Right cardiac atrium (tissue), 5 donors: ENCODE measurements at regions not wholly inside any gene's neighbourhood (a gene's known extent, or its start where the extent isn't known, plus 50 kb on each side); places are given as distances from the start of the nearest gene placed in this dataset.
"Not testable (repeated sequence)": the region's sequence is repeated elsewhere in the genome, so short reads cannot be mapped to it uniquely, and the experiment has no call there.

Experiments used
- ATAC-seq, 2 donors: fragments of 200-7000 bp; cut with Tn5 transposase; one replicate each; pipeline versions ENCODE4 v1.8.0 to v1.9.1; 2020; ENCODE audit warnings: moderate library complexity in 2 of 2, mild to moderate bottlenecking in 1 of 2
- DNase-seq, 3 donors: peaks; one replicate each; pipeline ENCODE4 v3.0.0-alpha.2; 2020
- H3K27ac ChIP-seq: one replicate; pipeline ENCODE4 v1.5.1; 2013; ENCODE audit warnings: mild to moderate bottlenecking, low read length, control low read depth, moderate library complexity
- H3K27me3 ChIP-seq: one replicate; pipeline ENCODE4 v1.6.1; 2013; ENCODE audit not compliant: control insufficient read depth, insufficient read depth
- H3K4me1 ChIP-seq: one replicate; pipeline ENCODE4 v1.6.1; 2013; ENCODE audit warnings: low read length; ENCODE audit not compliant: control insufficient read depth, insufficient read depth
- H3K4me3 ChIP-seq: one replicate; pipeline ENCODE4 v1.5.1; 2013; ENCODE audit warnings: low read length, control low read depth
- H3K9me3 ChIP-seq: one replicate; pipeline ENCODE4 v1.6.1; 2013; ENCODE audit warnings: low read length; ENCODE audit not compliant: control insufficient read depth
- WGBS: extraction: QIAGEN DNeasy Blood & Tissue Kit; methylation state at CpG from one replicate; pipeline ENCODE4 v1.1.7; 2013; 5-methylcytosine and 5-hydroxymethylcytosine counted together
- intact Hi-C, 4 donors: fragments of 100-400 bp; cut with DNase I; formaldehyde crosslinking; loops; one replicate each; pipeline versions ENCODE4 v1.11.0 to v1.14.0; 2022 to 2023
- donor health status: healthy with polysubstance abuse.
- donor health status: DM: no; HTN: yes; CAD: no.
- donor health status: DM: no; HTN: no; CAD: no.
- donor health status: DM: no; HTN: yes; CAD: no; lungs with severe emphysema.
- donor health status: DM: yes; HTN: yes; CAD: no.

- intact Hi-C loops: no loop called here
- 43% methylated on average over 10 of the region's 10 CpGs for WGBS
- Histone ChIP-seq H3K4me3 (no peak overlapping the region), H3K27me3 (no peaks in the 10 kb centered on the region), H3K27ac (no peak overlapping the region), H3K9me3 (no peaks in the 10 kb centered on the region), H3K4me1 (no peaks in the 10 kb centered on the region)
- ATAC-seq: no peak
- no peak for DNase-seq
Measured at GRCh38 chr5:126054577-126055347, 368.4 kb upstream of the GRAMD2B start.

GRCh38 chr5:126055348-126055729, 367.9 kb upstream of the GRAMD2B start:
- Histone ChIP-seq H3K9me3 (no peaks in the 10 kb centered on the region), H3K4me3 (no peak overlapping the region), H3K27ac (no peak overlapping the region), H3K27me3 (no peaks in the 10 kb centered on the region), H3K4me1 (no peaks in the 10 kb centered on the region)
- 88% methylated on average over 2 of the region's 2 CpGs for WGBS
- intact Hi-C loops: no loop called here
- ATAC-seq (no peak), DNase-seq (no peak)

- no peak for DNase-seq
- no peak overlapping the region for H3K4me3 ChIP-seq
- H3K4me1 ChIP-seq: no peaks in the 10 kb centered on the region
- H3K27me3 ChIP-seq: no peaks in the 10 kb centered on the region
- WGBS: 61% methylated on average over 1 of the region's 1 CpG
- no peaks in the 10 kb centered on the region for H3K9me3 ChIP-seq
- no peak for ATAC-seq
- intact Hi-C loops: no loop called here
- H3K27ac ChIP-seq: no peak overlapping the region
Measured at GRCh38 chr5:126056352-126056751, 366.9 kb upstream of the GRAMD2B start.

- no peak overlapping the region for H3K27ac ChIP-seq
- WGBS: 73% methylated on average over 13 of the region's 13 CpGs
Measured at GRCh38 chr5:126056851-126057622, 366.2 kb upstream of the GRAMD2B start.

GRCh38 chr5:126058392-126058791, 364.8 kb upstream of the GRAMD2B start:
- H3K9me3 ChIP-seq, ATAC-seq: not testable (repeated sequence)

More at GRCh38 chr5:126056851-126057622, 366.2 kb upstream of the GRAMD2B start:
- ATAC-seq (no peak), DNase-seq (no peak)
- intact Hi-C loops: no loop called here
- Histone ChIP-seq H3K4me1 (no peaks in the 10 kb centered on the region), H3K27me3 (no peaks in the 10 kb centered on the region), H3K4me3 (no peak overlapping the region), H3K9me3 (no peaks in the 10 kb centered on the region)

GRCh38 chr5:126062398-126063221, 360.6 kb upstream of the GRAMD2B start:
- Histone ChIP-seq H3K4me3 (no peak overlapping the region), H3K9me3 (no peaks in the 10 kb centered on the region), H3K27me3 (no peaks in the 10 kb centered on the region), H3K27ac (no peak overlapping the region), H3K4me1 (no peaks in the 10 kb centered on the region)
- intact Hi-C loops: no loop called here
- DNase-seq (no peak), ATAC-seq (no peak)
- WGBS: 0% methylated on average over 1 of the region's 1 CpG

More at GRCh38 chr5:126058392-126058791, 364.8 kb upstream of the GRAMD2B start:
- H3K4me1 ChIP-seq, DNase-seq, H3K27me3 ChIP-seq, H3K27ac ChIP-seq, H3K4me3 ChIP-seq, intact Hi-C loops: not testable (repeated sequence)
- 96% methylated on average over 5 of the region's 5 CpGs for WGBS

- intact Hi-C loops: no loop called here
- no peaks in the 10 kb centered on the region for H3K27me3 ChIP-seq
- WGBS: 74% methylated on average over 3 of the region's 3 CpGs
- no peaks in the 10 kb centered on the region for H3K4me1 ChIP-seq
- DNase-seq (no peak), ATAC-seq (no peak)
- no peak overlapping the region for H3K4me3 ChIP-seq
- H3K27ac ChIP-seq: no peak overlapping the region
- no peaks in the 10 kb centered on the region for H3K9me3 ChIP-seq
Measured at GRCh38 chr5:126065061-126065460, 358.1 kb upstream of the GRAMD2B start.

GRCh38 chr5:126066836-126067235, 356.4 kb upstream of the GRAMD2B start:
- Histone ChIP-seq H3K27me3 (no peaks in the 10 kb centered on the region), H3K4me1 (no peaks in the 10 kb centered on the region), H3K4me3 (no peak overlapping the region), H3K9me3 (no peaks in the 10 kb centered on the region), H3K27ac (no peak overlapping the region)
- no peak for DNase-seq
- intact Hi-C loops: no loop called here
- WGBS: 75% methylated on average over 4 of the region's 4 CpGs
- ATAC-seq: no peak

GRCh38 chr5:126067404-126067803, 355.8 kb upstream of the GRAMD2B start:
- WGBS: 90% methylated on average over 2 of the region's 2 CpGs
- Histone ChIP-seq H3K27me3 (no peaks in the 10 kb centered on the region), H3K9me3 (no peaks in the 10 kb centered on the region), H3K4me3 (no peak overlapping the region), H3K4me1 (no peaks in the 10 kb centered on the region), H3K27ac (no peak overlapping the region)
- ATAC-seq: no peak
- no peak for DNase-seq
- intact Hi-C loops: no loop called here

GRCh38 chr5:126069329-126069728, 353.9 kb upstream of the GRAMD2B start:
- intact Hi-C loops: no loop called here
- H3K27ac ChIP-seq: no peak overlapping the region
- no peak for DNase-seq
- no peaks in the 10 kb centered on the region for H3K9me3 ChIP-seq
- no peaks in the 10 kb centered on the region for H3K4me1 ChIP-seq
- ATAC-seq: no peak
- H3K4me3 ChIP-seq: no peak overlapping the region
- WGBS: 86% methylated on average over 3 of the region's 3 CpGs
- H3K27me3 ChIP-seq: no peaks in the 10 kb centered on the region

GRCh38 chr5:126070481-126070880, 352.7 kb upstream of the GRAMD2B start:
- no peaks in the 10 kb centered on the region for H3K27me3 ChIP-seq
- H3K27ac ChIP-seq: no peak overlapping the region
- H3K9me3 ChIP-seq: no peaks in the 10 kb centered on the region
- intact Hi-C loops: no loop called here
- no peak for ATAC-seq
- no peak for DNase-seq
- WGBS: 89% methylated on average over 2 of the region's 2 CpGs
- H3K4me1 ChIP-seq: no peaks in the 10 kb centered on the region
- no peak overlapping the region for H3K4me3 ChIP-seq
